Neural cell (in vitro differentiated cells): ENCODE measurements at regions not wholly inside any gene's neighbourhood (a gene's known extent, or its start where the extent isn't known, plus 50 kb on each side); places are given as distances from the start of the nearest gene placed in this dataset.

ENCODE experiments used
- H2AFZ ChIP-seq: fragments of 200-600, 300-800 bp; sonication (generic), shearing (Covaris generic); 2 replicates; pipeline ENCODE4 v1.6.0; 2014; ENCODE audit warnings: low read depth, mild to moderate bottlenecking, antibody characterized with exemption, low read length, moderate library complexity
- H3F3A ChIP-seq: fragments of 200-600 bp; shearing (Covaris generic); 2 replicates; pipeline ENCODE4 v1.6.1; 2016; ENCODE audit warnings: mild to moderate bottlenecking, moderate library complexity, mixed read lengths, antibody characterized with exemption, low read length; ENCODE audit not compliant: insufficient read depth, poor library complexity, severe bottlenecking
- H3K27ac ChIP-seq: fragments of 200-600, 300-800 bp; sonication (generic), shearing (Covaris generic); 2 replicates; pipeline ENCODE4 v1.5.1; 2014; ENCODE audit warnings: mild to moderate bottlenecking, low read length, moderate library complexity
- H3K27me3 ChIP-seq: fragments of 300-800, 200-600 bp; sonication (generic), shearing (Covaris generic); 2 replicates; pipeline ENCODE4 v1.6.0; 2014; ENCODE audit warnings: mild to moderate bottlenecking, low read depth, low read length, moderate library complexity; ENCODE audit not compliant: insufficient read depth
- H3K36me3 ChIP-seq: fragments of 300-800, 200-600 bp; sonication (generic), shearing (Covaris generic); 2 replicates; pipeline ENCODE4 v1.5.1; 2014; ENCODE audit warnings: mild to moderate bottlenecking, antibody characterized with exemption, low read length, moderate library complexity; ENCODE audit not compliant: insufficient read depth
- H3K4me2 ChIP-seq: fragments of 300-800, 200-600 bp; sonication (generic), shearing (Covaris generic); 2 replicates; pipeline ENCODE4 v1.6.0; 2014; ENCODE audit warnings: mild to moderate bottlenecking, low read length
- H3K4me3 ChIP-seq: fragments of 300-800, 200-600 bp; sonication (generic), shearing (Covaris generic); 2 replicates; pipeline ENCODE4 v1.5.1; 2014; ENCODE audit warnings: mild to moderate bottlenecking, low read length, moderate library complexity
- H3K79me2 ChIP-seq: fragments of 200-600 bp; shearing (Covaris generic); replicated peaks from 2 replicates; pipeline ENCODE4 v1.6.0; 2014; ENCODE audit warnings: mild to moderate bottlenecking, low read length, moderate library complexity; ENCODE audit not compliant: insufficient read depth
- H3K9ac ChIP-seq: fragments of 300-800, 200-600 bp; sonication (generic), shearing (Covaris generic); 2 replicates; pipeline ENCODE4 v1.6.1; 2016; ENCODE audit warnings: mild to moderate bottlenecking, low read length, mixed read lengths
- H3K9me2 ChIP-seq: fragments of 200-600 bp; shearing (Covaris generic); 2 replicates; pipeline ENCODE4 v1.6.1; 2016; ENCODE audit warnings: mild to moderate bottlenecking, low read length, mixed read lengths; ENCODE audit not compliant: insufficient read depth
- H3K9me3 ChIP-seq: fragments of 200-600, 300-800 bp; sonication (generic), shearing (Covaris generic); 2 replicates; pipeline ENCODE4 v1.6.1; 2016; ENCODE audit warnings: mild to moderate bottlenecking, mixed run types, low read length, moderate library complexity, mixed read lengths
- H4K20me1 ChIP-seq: fragments of 200-600 bp; shearing (Covaris generic); 2 replicates; pipeline ENCODE4 v1.6.1; 2016; ENCODE audit warnings: mild to moderate bottlenecking, mixed run types; ENCODE audit not compliant: insufficient read depth
- CTCF ChIP-seq: fragments of 450-650 bp; IDR thresholded peaks from 2 replicates; pipeline ENCODE4 v1.5.1; 2014; ENCODE audit warnings: antibody characterized with exemption, mild to moderate bottlenecking, moderate library complexity; ENCODE audit not compliant: poor library complexity, severe bottlenecking
- EP300 ChIP-seq: fragments of 450-650 bp; conservative IDR thresholded peaks from 2 replicates; pipeline ENCODE4 v1.6.1; 2014; ENCODE audit warnings: antibody characterized with exemption, mild to moderate bottlenecking, moderate library complexity; ENCODE audit not compliant: poor library complexity, severe bottlenecking
- EZH2 ChIP-seq: fragments of 200-600, 300-800 bp; shearing (Covaris generic), sonication (generic); IDR thresholded peaks from 2 replicates; pipeline ENCODE4 v1.6.1; 2014; ENCODE audit warnings: antibody characterized with exemption, low read length, borderline replicate concordance, mild to moderate bottlenecking; ENCODE audit not compliant: insufficient read depth, poor library complexity, severe bottlenecking
- MXI1 ChIP-seq: fragments of 450-650 bp; conservative IDR thresholded peaks from 2 replicates; pipeline ENCODE4 v1.6.1; 2014; ENCODE audit warnings: antibody characterized with exemption, mild to moderate bottlenecking; ENCODE audit not compliant: poor library complexity, severe bottlenecking
- POLR2AphosphoS5 ChIP-seq: IDR thresholded peaks from 2 replicates; pipeline ENCODE4 v1.6.1; 2012
- RAD21 ChIP-seq: fragments of 450-650 bp; conservative IDR thresholded peaks from 2 replicates; pipeline ENCODE4 v1.6.1; 2014; ENCODE audit warnings: antibody characterized with exemption, mild to moderate bottlenecking, moderate library complexity
- REST ChIP-seq: IDR thresholded peaks from 2 replicates; pipeline ENCODE4 v1.6.1; 2012; ENCODE audit warnings: borderline replicate concordance
- SMC3 ChIP-seq: fragments of 450-650 bp; conservative IDR thresholded peaks from 2 replicates; pipeline ENCODE4 v1.6.1; 2014; ENCODE audit warnings: antibody characterized with exemption, mild to moderate bottlenecking, moderate library complexity; ENCODE audit not compliant: poor library complexity
- TAF1 ChIP-seq: IDR thresholded peaks from 2 replicates; pipeline ENCODE4 v1.6.1; 2012; ENCODE audit warnings: low read depth

GRCh38 chrX:125262836-125263235 lies 56.8 kb upstream of the TEX13C start:
- H4K20me1 ChIP-seq = no peaks in the 10 kb centered on the region
- H3K36me3 ChIP-seq = no peaks in the 10 kb centered on the region
- no peak overlapping the region for H2AFZ ChIP-seq
- no peaks in the 10 kb centered on the region for H3K9me2 ChIP-seq
- no peaks in the 10 kb centered on the region for H3K27me3 ChIP-seq
- H3K4me2 ChIP-seq = no peak overlapping the region
- H3K9ac ChIP-seq = no peak overlapping the region
- H3F3A ChIP-seq = no peaks in the 10 kb centered on the region
- no peaks in the 10 kb centered on the region for H3K79me2 ChIP-seq
- H3K4me3 ChIP-seq = no peak overlapping the region
- H3K9me3 ChIP-seq = no peaks in the 10 kb centered on the region
- TF ChIP-seq CTCF = no peak
- no peak overlapping the region for H3K27ac ChIP-seq

DNA sequence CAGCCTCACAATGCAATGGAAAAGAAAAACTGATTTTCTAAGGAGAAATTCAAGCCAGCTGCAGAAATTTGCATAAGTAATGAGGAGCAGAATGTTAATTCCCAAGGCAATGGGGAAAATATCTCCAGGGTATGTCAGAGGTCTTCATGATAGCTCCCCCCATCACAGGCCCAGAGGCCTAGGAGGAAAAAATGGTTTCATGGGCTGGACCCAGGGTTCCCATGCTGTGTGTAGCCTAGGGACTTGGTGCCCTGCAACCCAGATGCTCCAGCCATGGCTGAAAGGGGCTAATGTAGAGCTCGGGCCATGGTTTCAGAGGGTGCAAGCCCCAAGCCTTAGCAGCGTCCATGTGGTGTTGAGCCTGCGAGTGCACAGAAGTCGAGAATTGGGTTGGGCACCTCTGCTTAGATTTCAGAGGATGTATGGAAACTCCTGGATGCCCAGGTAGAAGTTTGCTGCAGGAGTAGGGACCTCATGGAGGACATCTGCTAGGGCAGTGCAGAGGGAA lies 53.5 kb upstream of the TEX13C start:
- H3K79me2 ChIP-seq = no peaks in the 10 kb centered on the region
- no peak overlapping the region for H3K27ac ChIP-seq
- H3K4me3 ChIP-seq = no peak overlapping the region
- no peaks in the 10 kb centered on the region for H3F3A ChIP-seq
- H4K20me1 ChIP-seq = no peaks in the 10 kb centered on the region
- H3K27me3 ChIP-seq = no peaks in the 10 kb centered on the region
- no peak overlapping the region for H2AFZ ChIP-seq
- no peak for TF ChIP-seq CTCF
- TF ChIP-seq POLR2AphosphoS5 = no peak
- no peak for TF ChIP-seq REST
- TF ChIP-seq SMC3 = no peak
- TF ChIP-seq RAD21 = no peak
- no peak for TF ChIP-seq TAF1
- no peak for TF ChIP-seq EP300
- TF ChIP-seq MXI1 = no peak
- no peak for TF ChIP-seq EZH2
- H3K4me2 ChIP-seq = no peak overlapping the region
- H3K9me3 ChIP-seq = no peaks in the 10 kb centered on the region
- H3K36me3 ChIP-seq = no peaks in the 10 kb centered on the region
- H3K9me2 ChIP-seq = no peaks in the 10 kb centered on the region
- H3K9ac ChIP-seq = no peak overlapping the region
